Islet of Langerhans (tissue), 1 donor: ENCODE measurements at regions not wholly inside any gene's neighbourhood (a gene's known extent, or its start where the extent isn't known, plus 50 kb on each side); places are given as distances from the start of the nearest gene placed in this dataset.

Experiments
- FAIRE-seq: peaks from one replicate; lab custom pipeline; 2011; peaks lifted over from hg19 to GRCh38; lab: Jason Lieb, UNC

- no peak for FAIRE-seq
Observed at GRCh38 chr2:66691031-66691965, 256.4 kb downstream of the MEIS1 start.

DNA sequence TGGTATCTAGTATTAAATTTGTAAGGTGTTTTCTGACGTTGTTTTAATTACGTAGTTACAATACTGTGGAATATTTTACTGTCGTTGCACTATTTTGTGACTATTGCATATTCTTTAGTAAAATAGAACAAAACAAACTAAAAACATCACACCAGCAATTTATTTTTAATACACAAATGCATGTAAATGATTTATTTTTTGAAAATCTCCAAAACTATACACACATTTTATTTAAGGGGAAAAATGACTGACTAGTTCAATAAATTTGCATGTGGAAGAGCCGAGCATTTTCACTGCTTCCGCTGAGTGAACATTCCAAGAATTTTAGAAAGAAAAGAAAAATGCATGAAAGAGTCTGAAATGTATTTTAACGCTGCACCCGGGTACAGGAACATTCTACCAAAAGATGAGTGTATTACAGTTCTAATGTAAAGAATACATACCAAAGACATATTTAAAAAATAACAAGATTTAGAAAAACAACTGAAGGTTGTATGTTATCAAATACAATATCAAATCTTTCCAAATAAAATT lies 257.7 kb downstream of the MEIS1 start:
- no peak for FAIRE-seq

DNA sequence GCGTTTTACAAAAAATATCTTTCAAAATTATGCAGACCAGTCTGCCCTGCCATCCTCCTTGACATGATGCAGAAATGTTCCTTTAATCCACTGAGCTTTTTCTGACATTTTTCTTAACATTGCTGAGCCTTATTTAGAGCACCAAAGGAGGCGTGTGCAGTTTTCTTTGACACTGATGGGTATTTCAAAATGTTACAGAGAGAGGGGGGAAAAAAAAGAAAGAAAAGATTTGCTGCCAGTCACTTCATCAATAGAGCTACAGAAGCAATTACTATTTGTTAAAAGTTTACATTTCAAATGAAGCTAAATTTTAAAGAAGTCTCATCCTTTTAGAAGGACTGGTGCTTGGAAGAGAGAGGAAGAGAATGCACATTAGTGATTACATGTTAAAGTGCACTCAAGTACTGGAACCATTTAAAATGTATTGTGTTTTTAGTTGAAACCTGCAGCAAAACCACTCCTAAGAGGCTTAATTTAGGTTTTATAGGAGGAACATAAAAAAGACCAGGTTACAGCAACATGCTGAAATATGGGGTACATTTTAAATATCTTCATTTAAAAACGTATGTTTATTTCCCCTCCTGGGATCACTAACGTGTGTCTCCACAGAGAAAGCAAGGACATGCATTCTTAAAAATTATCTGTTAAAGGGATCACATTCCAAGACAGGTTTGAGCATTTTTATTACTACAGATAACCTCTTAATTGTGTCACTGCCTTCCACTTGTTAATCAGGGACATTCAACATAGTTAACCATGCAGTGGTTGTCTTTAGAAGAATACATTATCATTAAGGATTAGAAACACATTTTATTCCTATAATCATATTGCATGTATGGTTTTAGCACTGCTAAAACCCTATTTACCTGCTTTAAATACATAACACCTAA lies 258.4 kb downstream of the MEIS1 start:
- peak; percentile 9 for FAIRE-seq

DNA sequence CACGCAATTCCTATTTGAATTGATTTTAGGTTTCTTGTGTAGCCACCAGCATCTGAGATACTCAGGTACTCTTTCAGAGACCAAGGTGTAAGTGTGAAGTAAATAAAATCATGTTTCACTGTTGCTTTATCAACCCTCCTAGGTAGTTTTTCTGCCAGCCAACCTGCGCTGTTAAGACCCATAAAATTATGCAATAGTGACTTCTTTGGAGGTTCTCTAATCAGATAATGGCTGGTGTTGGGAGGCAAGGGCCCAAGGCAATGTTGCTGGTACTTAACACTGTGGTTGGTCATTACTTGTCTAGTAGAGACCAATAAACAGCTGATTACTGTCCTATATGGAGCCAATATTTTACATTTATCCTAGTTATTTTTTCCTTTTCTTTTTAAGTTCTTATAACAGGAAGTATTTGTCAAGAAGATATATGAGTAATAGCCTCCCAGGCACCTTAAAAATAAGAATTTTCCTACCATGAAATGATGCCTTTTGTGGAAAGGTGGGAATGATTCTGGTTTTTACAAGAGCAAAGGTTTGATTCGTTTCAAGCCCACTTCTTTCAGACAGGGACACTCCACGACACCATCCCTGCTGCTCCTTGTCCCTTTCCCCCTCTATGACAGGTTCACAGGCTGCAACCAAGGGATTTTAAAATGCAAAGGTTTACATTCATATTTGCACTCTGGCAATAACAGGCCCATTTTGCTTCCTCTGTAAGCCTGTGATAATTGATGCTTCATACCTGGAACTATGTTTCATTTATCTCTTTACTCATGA lies 259.3 kb downstream of the MEIS1 start:
- FAIRE-seq, result no peak

DNA sequence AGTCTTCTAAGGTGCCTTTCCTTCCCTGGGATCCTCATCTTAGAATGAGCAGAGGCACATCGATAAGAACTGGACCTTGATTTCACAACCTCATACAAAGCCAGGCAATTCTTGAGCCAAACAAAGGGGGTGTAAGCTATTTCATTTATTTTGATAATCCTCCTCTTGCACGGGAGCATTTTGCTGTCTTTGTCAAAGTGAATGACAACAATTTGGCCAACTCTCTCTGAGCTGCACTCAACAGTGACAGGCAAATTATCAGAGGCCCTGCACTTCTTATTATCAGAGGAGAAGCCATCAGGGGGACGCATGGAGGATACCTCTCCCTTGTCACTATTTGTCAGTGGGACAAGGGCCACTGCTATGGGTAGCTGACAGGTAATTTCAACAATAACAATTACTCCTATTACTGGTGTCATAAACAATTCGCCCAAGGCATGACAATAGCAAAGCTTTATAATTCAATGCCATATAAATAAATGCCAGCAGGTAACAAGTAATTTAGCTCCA lies 260.4 kb downstream of the MEIS1 start:
- FAIRE-seq, result no peak

GRCh38 chr2:66696374-66696773 lies 261.4 kb downstream of the MEIS1 start:
- FAIRE-seq, result no peak

DNA sequence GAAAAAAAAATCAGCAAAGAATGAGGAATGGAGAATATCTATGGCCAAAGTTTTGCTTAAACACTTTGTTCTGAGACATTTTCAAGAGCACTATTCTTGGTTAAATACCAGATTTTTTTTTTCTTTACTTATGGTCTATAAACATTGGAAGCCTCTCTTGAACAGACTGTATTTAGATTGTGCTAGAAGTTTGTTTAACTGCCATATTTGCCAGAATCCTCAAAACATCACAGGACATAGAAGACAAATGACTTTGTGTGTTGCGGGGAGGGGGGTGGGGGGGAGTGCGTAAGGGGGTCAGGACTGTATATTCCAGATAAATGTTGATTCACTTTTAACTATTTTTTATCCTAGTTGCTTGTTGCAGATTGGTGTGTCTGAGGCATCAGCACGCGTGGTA lies 262.0 kb downstream of the MEIS1 start:
- FAIRE-seq, result no peak

DNA sequence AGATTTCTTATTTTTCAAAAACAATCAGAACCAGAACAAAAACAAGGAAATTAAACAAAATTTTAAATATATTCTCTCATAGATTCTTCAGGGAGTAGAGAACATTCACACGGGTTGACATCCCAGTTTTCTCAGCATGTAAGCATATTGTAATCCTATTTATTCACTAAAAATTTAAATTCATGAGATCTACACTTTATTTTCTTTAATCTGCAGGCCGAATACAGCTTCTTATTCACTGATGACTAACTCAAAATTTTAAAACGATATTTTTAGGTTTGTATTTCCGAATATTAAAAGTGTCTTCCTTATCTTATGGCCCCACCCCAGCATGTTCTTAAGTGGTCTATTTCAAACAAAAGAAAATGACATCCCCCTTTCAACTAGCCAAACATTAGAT lies 262.4 kb downstream of the MEIS1 start:
- FAIRE-seq, result no peak

GRCh38 chr2:66698091-66698490 lies 263.2 kb downstream of the MEIS1 start:
- no peak for FAIRE-seq

- FAIRE-seq, result no peak
Observed at GRCh38 chr2:66698576-66699239, 263.8 kb downstream of the MEIS1 start.

- FAIRE-seq, result no peak
Observed at GRCh38 chr2:66699416-66699792, 264.5 kb downstream of the MEIS1 start.

GRCh38 chr2:66699793-66700676 lies 265.1 kb downstream of the MEIS1 start:
- no peak for FAIRE-seq

GRCh38 chr2:66700677-66701066 lies 265.7 kb downstream of the MEIS1 start:
- FAIRE-seq, result no peak

GRCh38 chr2:66701251-66701650 lies 266.3 kb downstream of the MEIS1 start:
- FAIRE-seq, result peak; percentile 13

GRCh38 chr2:66701656-66702055 lies 266.7 kb downstream of the MEIS1 start:
- FAIRE-seq, result no peak

DNA sequence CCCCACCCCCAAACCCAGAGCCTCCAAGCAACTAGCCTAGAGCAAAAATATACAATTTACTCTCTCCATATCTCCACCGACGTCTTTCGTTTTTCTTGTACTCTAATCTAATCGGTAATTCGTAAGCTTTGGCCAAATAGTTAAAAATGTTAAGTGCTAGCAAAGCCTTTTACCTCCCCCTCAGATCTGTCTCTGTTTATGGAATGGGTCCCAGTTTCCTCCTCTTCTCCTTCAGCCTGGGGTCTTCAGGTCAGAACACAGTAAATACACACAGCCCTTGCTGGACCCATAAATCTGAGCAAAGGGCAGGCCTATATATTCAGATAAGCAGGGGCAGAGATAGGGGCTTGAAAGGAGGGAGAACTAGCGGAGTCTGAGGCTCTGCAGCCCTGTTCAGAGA lies 267.4 kb downstream of the MEIS1 start:
- FAIRE-seq, result no peak

- no peak for FAIRE-seq
Observed at GRCh38 chr2:66704786-66705185, 269.9 kb downstream of the MEIS1 start.

GRCh38 chr2:66714610-66715009 lies 279.7 kb downstream of the MEIS1 start:
- no peak for FAIRE-seq

DNA sequence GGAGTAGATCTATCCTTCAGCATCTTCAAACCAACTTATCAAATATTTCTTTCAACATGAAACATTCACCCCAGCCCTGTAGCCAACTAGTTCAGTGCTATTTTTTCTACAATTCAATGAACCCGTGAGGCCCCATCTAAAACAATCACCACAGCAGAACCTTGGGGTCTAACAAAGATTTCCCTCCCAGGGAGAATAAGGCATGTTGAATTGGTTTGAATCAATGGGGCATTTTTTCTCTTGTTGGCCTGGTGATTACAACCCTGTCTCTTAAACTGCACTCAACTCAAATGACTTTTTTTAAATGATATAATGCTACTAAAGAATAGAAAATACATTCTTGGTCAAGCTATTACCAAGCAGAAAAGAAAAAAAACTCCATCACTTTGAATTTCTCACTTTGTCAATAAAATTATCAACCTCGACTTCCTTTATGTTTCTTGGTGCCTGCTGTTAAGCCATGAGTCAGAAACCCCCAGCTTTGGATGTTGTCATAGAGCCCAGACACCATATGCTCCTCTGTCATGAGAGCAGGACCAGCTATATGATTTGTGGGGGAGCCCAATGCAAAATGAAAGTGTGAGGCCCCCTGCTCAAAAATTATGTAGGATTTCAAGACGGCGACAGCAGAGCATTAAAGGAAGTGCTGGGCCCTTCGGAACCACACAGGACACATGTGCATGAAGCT lies 282.4 kb downstream of the MEIS1 start:
- FAIRE-seq, result no peak

DNA sequence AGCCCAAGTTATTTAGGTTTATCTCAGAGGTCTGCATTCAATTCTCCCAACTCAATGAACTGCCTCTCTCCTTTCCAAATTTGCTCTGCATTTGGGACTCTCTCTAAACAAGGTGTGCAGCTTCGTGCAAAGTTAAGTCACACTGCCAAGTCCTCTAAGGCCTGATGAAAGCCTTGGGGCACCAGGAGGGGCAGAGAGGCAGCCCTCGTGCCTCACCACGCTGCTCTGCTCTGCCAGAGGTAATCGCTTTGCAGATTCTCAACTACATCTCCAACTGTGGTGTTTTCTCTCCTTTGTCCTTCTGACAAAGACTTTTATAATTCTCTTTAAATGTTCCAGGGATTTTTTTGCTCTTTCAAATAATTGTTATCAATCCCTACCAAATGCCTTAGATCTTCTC lies 283.0 kb downstream of the MEIS1 start:
- FAIRE-seq, result no peak
